GM21526 (cell line): ENCODE measurements at regions not wholly inside any gene's neighbourhood (a gene's known extent, or its start where the extent isn't known, plus 50 kb on each side); places are given as distances from the start of the nearest gene placed in this dataset.
"Not testable (repeated sequence)": the region's sequence is repeated elsewhere in the genome, so short reads cannot be mapped to it uniquely, and the experiment has no call there.

ENCODE experiments used
- ATAC-seq: cut with Tn5 transposase; IDR thresholded peaks from one replicate; pipeline ENCODE4 v1.9.1; 2021; ENCODE audit warnings: moderate library complexity; ENCODE audit not compliant: unreplicated experiment, low FRiP score

DNA sequence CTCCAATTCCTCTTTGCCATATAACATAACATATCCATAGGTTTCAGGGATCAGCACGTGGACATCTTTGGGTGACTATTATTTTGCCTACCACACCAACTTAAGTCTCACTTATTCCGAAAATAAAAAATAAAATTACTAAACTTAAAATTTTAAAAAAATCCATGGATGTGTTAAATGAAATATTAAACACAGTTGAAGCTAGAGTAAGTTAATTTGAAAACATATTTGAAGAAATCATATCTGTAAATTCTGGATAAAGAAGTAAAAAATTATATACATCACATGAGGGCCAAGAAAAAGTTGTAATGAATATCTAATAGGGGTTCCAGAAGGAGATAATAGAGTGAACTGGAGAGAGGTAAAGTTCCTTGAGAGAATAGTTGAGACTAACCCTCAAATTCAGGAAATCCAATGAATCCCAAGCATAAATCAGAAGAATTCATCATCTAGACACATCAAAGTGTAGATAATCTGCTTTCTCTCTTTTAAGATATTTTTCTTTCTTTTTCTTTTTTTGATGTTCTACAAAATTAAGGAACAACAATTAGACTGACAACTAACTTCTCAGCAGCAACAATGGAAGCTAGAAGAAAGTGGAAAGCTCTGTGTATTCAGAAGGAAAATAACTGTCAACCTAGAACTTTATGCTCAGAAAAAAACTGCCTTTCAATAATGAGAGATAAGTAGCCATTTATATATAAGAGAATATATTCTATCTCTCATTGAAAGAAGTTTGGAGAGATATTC is 147.4 kb downstream of the ABHD5 start:
- no peak for ATAC-seq

DNA sequence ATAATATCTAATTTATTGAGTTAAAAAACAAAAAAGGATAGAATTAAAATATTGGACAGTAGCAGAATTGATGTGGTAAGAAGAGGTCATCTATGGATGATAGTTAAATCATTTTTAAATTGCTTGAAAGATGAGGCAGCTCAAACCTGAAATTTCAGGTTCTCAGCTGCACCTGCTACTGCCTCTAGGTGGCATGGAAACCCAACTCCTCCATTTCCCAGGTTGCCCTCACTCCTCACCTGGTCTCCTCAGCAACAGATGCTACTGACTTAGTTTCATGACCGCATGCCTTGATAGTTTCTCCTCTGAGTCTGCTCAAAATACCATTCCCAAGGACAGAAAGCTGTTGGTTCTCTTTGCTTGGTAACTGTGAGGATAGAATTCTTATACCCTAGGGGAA is 148.1 kb downstream of the ABHD5 start:
- ATAC-seq = no peak

DNA sequence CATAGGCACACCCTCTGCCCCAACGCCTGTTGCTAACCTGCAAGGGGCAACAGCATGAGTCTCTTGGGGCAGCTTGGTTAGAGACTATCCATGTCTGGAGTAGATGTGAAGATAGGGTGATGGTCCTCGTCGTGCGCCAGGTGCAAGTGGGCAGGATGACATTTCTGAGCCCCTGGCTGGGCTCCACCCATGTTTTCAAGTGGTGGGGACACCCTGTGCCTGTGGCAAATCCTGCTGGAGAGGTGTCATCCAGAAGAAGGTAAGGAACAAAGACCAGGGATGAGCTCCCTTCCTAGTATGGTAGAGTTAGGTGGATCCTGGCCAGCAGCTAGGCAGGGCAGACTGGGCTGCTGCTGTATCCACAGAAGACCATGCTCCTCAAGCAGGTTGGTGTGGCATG is 152.6 kb downstream of the ABHD5 start:
- ATAC-seq = no peak

- no peak for ATAC-seq
Measured at GRCh38 chr3:43844757-43845156, 154.0 kb downstream of the ABHD5 start.

DNA sequence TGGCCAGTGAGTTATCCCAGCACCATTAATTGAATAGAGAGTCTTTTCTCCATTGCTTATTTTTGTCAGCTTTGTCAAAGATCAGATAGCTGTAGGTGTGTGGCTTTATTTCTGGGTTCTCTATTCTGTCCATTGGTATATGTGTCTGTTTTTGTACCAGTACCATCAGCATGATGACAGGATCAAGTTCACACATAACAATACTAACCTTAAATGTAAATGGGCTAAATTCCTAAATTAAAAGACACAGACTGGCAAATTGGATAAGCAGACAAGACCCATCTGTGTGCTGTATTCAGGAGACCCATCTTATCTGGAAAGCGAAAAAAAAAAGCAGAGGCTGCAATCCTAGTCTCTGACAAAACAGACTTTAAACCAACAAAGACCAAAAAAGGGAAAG is 154.8 kb downstream of the ABHD5 start:
- ATAC-seq = not testable (repeated sequence)

- ATAC-seq = no peak
Measured at GRCh38 chr3:43852066-43852465, 161.3 kb downstream of the ABHD5 start.

DNA sequence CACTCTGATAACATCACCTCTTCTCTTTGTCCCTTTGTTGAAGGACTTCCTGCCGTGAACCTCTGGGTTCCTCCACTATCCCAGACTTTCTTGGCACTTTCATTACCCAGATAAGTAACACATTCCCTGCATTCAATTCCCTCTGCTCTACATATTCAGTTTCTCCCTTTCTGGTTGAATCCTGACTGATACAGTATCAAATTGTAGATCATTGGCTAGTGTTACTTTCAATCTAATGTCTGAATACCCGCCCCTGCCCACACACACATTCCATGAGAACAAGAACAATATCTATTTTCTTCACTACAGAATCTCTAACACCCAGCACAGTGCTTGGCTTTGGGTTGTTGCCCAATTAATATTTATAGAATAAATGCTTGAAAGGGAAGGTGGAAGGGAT is 163.5 kb downstream of the ABHD5 start:
- no peak for ATAC-seq

- no peak for ATAC-seq
Measured at GRCh38 chr3:43854916-43855315, 164.2 kb downstream of the ABHD5 start.

GRCh38 chr3:43855674-43856299 is 165.0 kb downstream of the ABHD5 start:
- ATAC-seq = peak; percentile 59

DNA sequence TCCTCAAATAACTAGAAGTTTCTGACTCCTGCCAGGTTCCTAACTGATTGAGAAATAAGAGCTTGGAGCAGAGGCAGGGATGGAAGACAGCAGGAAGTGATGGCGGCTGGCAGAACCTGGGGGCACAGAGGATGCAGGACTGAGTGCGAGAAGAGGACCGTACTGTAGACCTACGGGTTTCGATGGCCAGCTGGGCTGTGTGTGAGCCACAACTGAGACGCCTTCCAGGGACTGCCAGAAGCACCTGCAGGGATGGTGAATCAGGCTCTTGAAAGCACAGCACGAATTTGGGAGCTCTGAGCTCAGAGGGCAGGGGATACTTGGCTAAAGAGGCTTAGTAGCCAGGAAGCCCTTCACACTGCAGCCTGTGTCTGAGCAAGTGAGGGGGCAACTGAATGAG is 165.6 kb downstream of the ABHD5 start:
- ATAC-seq = no peak

GRCh38 chr3:43856761-43857160 is 166.0 kb downstream of the ABHD5 start:
- no peak for ATAC-seq

GRCh38 chr3:43857361-43858293 is 166.9 kb downstream of the ABHD5 start:
- ATAC-seq = no peak

DNA sequence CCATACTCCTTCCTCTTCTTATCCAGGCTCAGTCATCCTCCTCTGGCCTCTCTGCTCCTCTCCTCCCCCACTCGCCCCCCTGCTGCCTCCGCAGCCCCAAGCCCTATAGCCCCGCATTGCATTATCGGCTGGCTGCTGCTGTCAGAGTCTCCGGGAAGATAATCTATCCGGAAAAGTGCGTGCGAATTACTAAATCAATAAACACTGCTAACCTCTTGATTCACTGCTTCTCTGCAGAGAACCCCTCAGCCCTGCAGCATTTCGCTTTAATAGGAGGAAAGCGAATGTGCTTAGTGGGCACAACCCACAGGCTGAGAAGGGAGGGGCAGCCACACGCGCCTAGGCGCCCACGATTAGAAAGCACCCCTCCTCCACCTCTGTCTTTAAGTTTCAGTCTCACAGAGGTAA is 167.6 kb downstream of the ABHD5 start:
- ATAC-seq = no peak

GRCh38 chr3:43859766-43860165 is 169.0 kb downstream of the ABHD5 start:
- no peak for ATAC-seq

GRCh38 chr3:43861635-43862034 is 170.9 kb downstream of the ABHD5 start:
- ATAC-seq = no peak

DNA sequence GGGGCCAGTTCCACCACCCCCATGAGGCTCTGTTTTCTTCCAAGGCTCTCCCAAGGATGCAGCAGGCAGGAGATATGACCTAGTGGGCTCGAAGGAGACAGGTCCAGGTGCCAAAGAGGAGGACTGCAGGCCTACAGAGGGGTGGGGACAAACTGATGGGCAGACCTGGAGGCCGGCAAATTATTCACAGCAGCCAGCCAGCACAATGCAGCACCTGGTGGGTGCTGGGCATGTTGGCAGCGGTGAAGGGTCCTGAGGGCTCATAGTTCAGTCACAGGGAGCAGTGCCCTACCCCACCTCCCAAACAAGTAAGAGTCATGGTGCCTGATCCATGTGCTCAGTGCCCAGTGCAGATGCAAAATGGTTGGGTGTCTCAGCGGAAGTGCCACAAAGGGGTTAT is 171.7 kb downstream of the ABHD5 start:
- ATAC-seq = no peak

GRCh38 chr3:43862992-43863805 is 172.5 kb downstream of the ABHD5 start:
- no peak for ATAC-seq

DNA sequence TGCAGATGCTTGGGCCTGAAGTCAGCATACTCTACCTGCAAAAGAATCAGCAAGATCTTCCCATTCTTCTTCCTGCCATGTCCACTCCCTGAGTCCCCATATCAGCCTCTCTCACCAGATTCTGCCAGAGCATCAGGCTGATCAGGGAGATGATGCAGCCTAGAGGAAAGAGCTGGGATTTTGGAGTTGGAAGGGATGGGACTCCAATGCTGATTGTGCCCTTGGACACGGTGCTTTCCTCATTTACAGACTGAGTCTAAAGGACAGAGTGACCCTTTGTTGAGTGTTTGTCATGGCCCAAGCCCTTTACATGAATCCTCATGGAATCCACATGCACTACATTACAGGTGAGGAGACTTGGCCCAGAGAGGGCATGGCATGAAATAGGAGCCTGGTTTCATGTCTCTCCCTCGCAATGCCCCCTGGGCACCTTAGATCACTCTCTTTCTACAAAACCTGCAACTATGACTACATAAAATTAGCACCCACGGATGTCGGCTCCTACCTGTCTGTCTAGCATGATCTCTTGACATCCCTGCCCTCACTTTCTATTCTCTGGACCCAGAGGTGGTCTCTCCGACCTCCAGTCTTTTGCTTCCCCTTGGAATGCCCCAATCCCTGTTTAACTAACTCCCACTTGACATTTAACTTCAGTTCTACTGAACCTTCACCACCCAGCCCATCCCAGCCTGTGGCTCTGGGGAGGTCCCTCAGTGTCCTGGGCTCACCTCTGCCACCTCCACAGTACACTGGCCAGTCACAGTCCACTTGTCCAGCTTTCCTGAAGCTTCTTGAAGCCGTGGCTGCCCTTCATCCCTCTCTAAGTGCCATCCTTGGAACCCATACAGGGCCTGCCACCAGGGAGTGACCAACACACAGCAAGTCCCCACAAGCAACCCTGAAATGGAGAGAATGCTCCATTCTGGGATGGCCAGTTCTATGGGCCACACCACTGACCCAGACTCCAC is 173.5 kb downstream of the ABHD5 start:
- no peak for ATAC-seq

DNA sequence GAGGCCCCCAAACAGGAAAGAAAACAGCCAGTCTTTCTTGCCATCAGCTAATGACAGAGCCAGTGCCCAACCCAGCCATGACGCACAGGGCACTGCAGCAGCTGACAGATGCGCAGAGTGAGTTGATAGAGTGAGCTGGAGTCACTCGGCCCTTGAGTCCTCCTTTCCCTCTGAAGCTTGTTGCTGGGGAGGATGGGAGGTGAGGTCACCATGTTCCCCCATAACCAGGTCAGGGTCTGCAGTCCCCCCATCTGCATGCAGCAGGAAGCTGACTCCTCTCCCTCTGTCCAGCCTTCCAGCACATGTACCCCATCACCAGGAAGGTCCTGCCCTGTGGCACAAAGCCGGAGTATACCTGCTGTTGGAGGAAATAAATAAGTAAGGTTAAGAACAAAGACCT is 174.6 kb downstream of the ABHD5 start:
- no peak for ATAC-seq
